ENCODE measurements at regions not wholly inside any gene's neighbourhood (a gene's known extent, or its start where the extent isn't known, plus 50 kb on each side); places are given as distances from the start of the nearest gene placed in this dataset.

GRCh38 chr6:15023448-15023847, 222.4 kb upstream of the JARID2 start:
- DNase-seq (ENCODE audit: extremely low spot score, unreplicated experiment) = no peak
- Mint-ChIP-seq H3K36me3 (ENCODE audit: unreplicated experiment) (no peaks in the 10 kb centered on the region), H3K27ac (ENCODE audit: unreplicated experiment) (no peak overlapping the region), H3K4me3 (ENCODE audit: unreplicated experiment) (no peak overlapping the region), H3K4me1 (ENCODE audit: unreplicated experiment) (peaks cover 25% of the 10 kb centered on the region), H3K27me3 (ENCODE audit: unreplicated experiment) (peaks cover under 1% of the 10 kb centered on the region), H3K9me3 (ENCODE audit: unreplicated experiment) (no peaks in the 10 kb centered on the region)
- TF ChIP-seq CTCF (IDR thresholded peaks at IDR 0.05) = no peak

- no peak for DNase-seq (ENCODE audit: extremely low spot score, unreplicated experiment)
- Mint-ChIP-seq H3K27me3 (ENCODE audit: unreplicated experiment) (no peaks in the 10 kb centered on the region), H3K36me3 (ENCODE audit: unreplicated experiment) (no peaks in the 10 kb centered on the region), H3K4me1 (ENCODE audit: unreplicated experiment) (peaks cover 30% of the 10 kb centered on the region), H3K9me3 (ENCODE audit: unreplicated experiment) (no peaks in the 10 kb centered on the region), H3K4me3 (ENCODE audit: unreplicated experiment) (no peak overlapping the region), H3K27ac (ENCODE audit: unreplicated experiment) (no peak overlapping the region)
- TF ChIP-seq CTCF (IDR thresholded peaks at IDR 0.05) = no peak
These were observed 220.4 kb upstream of the JARID2 start for GRCh38 chr6:15025446-15025845.

- peaks cover 24% of the 10 kb centered on the region for H3K4me1 Mint-ChIP-seq (ENCODE audit: unreplicated experiment)
- H3K36me3 Mint-ChIP-seq (ENCODE audit: unreplicated experiment) = no peaks in the 10 kb centered on the region
- DNase-seq (ENCODE audit: extremely low spot score, unreplicated experiment) = peak; percentile 89
- H3K27me3 Mint-ChIP-seq (ENCODE audit: unreplicated experiment) = peaks cover 3% of the 10 kb centered on the region
- no peak for TF ChIP-seq CTCF (IDR thresholded peaks at IDR 0.05)
- peak overlapping the region; percentile 89 for H3K27ac Mint-ChIP-seq (ENCODE audit: unreplicated experiment)
- no peaks in the 10 kb centered on the region for H3K9me3 Mint-ChIP-seq (ENCODE audit: unreplicated experiment)
- H3K4me3 Mint-ChIP-seq (ENCODE audit: unreplicated experiment) = no peak overlapping the region
These were observed 219.0 kb upstream of the JARID2 start for GRCh38 chr6:15026832-15027231.

GRCh38 chr6:15027472-15027871, 218.4 kb upstream of the JARID2 start:
- H3K27ac Mint-ChIP-seq (ENCODE audit: unreplicated experiment) = peak overlapping the region; percentile 89
- DNase-seq (ENCODE audit: extremely low spot score, unreplicated experiment) = no peak
- no peaks in the 10 kb centered on the region for H3K36me3 Mint-ChIP-seq (ENCODE audit: unreplicated experiment)
- no peak overlapping the region for H3K4me3 Mint-ChIP-seq (ENCODE audit: unreplicated experiment)
- peaks cover 3% of the 10 kb centered on the region for H3K27me3 Mint-ChIP-seq (ENCODE audit: unreplicated experiment)
- H3K9me3 Mint-ChIP-seq (ENCODE audit: unreplicated experiment) = no peaks in the 10 kb centered on the region
- H3K4me1 Mint-ChIP-seq (ENCODE audit: unreplicated experiment) = peaks cover 19% of the 10 kb centered on the region
- no peak for TF ChIP-seq CTCF (IDR thresholded peaks at IDR 0.05)

GRCh38 chr6:15032015-15032414, 213.9 kb upstream of the JARID2 start:
- Mint-ChIP-seq H3K4me1 (ENCODE audit: unreplicated experiment) (peaks cover 17% of the 10 kb centered on the region), H3K9me3 (ENCODE audit: unreplicated experiment) (no peaks in the 10 kb centered on the region), H3K27ac (ENCODE audit: unreplicated experiment) (no peak overlapping the region), H3K36me3 (ENCODE audit: unreplicated experiment) (no peaks in the 10 kb centered on the region), H3K27me3 (ENCODE audit: unreplicated experiment) (peaks cover 3% of the 10 kb centered on the region), H3K4me3 (ENCODE audit: unreplicated experiment) (no peak overlapping the region)
- no peak for TF ChIP-seq CTCF (IDR thresholded peaks at IDR 0.05)
- DNase-seq (ENCODE audit: extremely low spot score, unreplicated experiment) = no peak

Data from osteocyte (in vitro differentiated cells).